ENCODE measurements at regions not wholly inside any gene's neighbourhood (a gene's known extent, or its start where the extent isn't known, plus 50 kb on each side); places are given as distances from the start of the nearest gene placed in this dataset.

GRCh38 chr19:13699786-13700185, 64.5 kb upstream of the MRI1 start:
- TF ChIP-seq POLR2A (IDR thresholded peaks at IDR 0.05; ENCODE audit: low read length) (no peak), GATA1 (IDR thresholded peaks at IDR 0.05; ENCODE audit: low read depth, low read length) (no peak)

Measured in erythroblast (primary cell).